ENCODE measurements at regions not wholly inside any gene's neighbourhood (a gene's known extent, or its start where the extent isn't known, plus 50 kb on each side); places are given as distances from the start of the nearest gene placed in this dataset.

GRCh38 chr4:11881947-11882346 lies 453.3 kb upstream of the HS3ST1 start:
- Histone ChIP-seq H3K27ac (no peak overlapping the region), H3K27me3 (no peaks in the 10 kb centered on the region), H3K4me3 (no peak overlapping the region), H3K9me3 (no peaks in the 10 kb centered on the region), H3K4me1 (no peaks in the 10 kb centered on the region), H3K36me3 (no peaks in the 10 kb centered on the region)
- DNase-seq = no peak
- TF ChIP-seq CTCF (IDR thresholded peaks at IDR 0.05) (no peak), EP300 (IDR thresholded peaks at IDR 0.05) (no peak), POLR2AphosphoS5 (IDR thresholded peaks at IDR 0.05) (no peak), POLR2A (IDR thresholded peaks at IDR 0.05) (no peak)
- intact Hi-C loops (cut with DNase I) = no loop called here

GRCh38 chr4:11881364-11881763 lies 452.7 kb upstream of the HS3ST1 start:
- intact Hi-C loops (cut with DNase I) = no loop called here
- no peak overlapping the region for H3K27ac ChIP-seq
- no peaks in the 10 kb centered on the region for H3K27me3 ChIP-seq
- TF ChIP-seq CTCF (IDR thresholded peaks at IDR 0.05) (no peak), EP300 (IDR thresholded peaks at IDR 0.05) (no peak), POLR2AphosphoS5 (IDR thresholded peaks at IDR 0.05) (no peak), POLR2A (IDR thresholded peaks at IDR 0.05) (no peak)
- DNase-seq = no peak
- H3K4me1 ChIP-seq = no peaks in the 10 kb centered on the region
- H3K4me3 ChIP-seq = no peak overlapping the region
- H3K9me3 ChIP-seq = peaks cover 0 to under 1% (median 0%) of the 10 kb centered on the region in 4 donors
- no peaks in the 10 kb centered on the region for H3K36me3 ChIP-seq

- DNase-seq = no peak
- no peaks in the 10 kb centered on the region for H3K4me1 ChIP-seq
- 56 to 66% methylated on average over 3 of the region's 3 CpGs for WGBS, 2 donors
These were observed 449.5 kb upstream of the HS3ST1 start for GRCh38 chr4:11878241-11878640.

GRCh38 chr4:11876104-11876503 lies 447.4 kb upstream of the HS3ST1 start:
- no peaks in the 10 kb centered on the region for H3K4me1 ChIP-seq
- H3K27me3 ChIP-seq = no peaks in the 10 kb centered on the region
- no peak for DNase-seq
- TF ChIP-seq CTCF (IDR thresholded peaks at IDR 0.05) (no peak), EP300 (IDR thresholded peaks at IDR 0.05) (no peak), POLR2A (IDR thresholded peaks at IDR 0.05) (no peak), POLR2AphosphoS5 (IDR thresholded peaks at IDR 0.05) (no peak)
- no peak overlapping the region for H3K4me3 ChIP-seq
- no peak overlapping the region for H3K27ac ChIP-seq
- intact Hi-C loops (cut with DNase I) = no loop called here
- H3K9me3 ChIP-seq = peaks cover 0 to 5% (median 0%) of the 10 kb centered on the region in 4 donors
- H3K36me3 ChIP-seq = no peaks in the 10 kb centered on the region

More at GRCh38 chr4:11878241-11878640, 449.5 kb upstream of the HS3ST1 start:
- intact Hi-C loops (cut with DNase I) = no loop called here
- no peak overlapping the region for H3K4me3 ChIP-seq
- H3K9me3 ChIP-seq = peaks cover 0 to 5% (median 0%) of the 10 kb centered on the region in 4 donors
- H3K27me3 ChIP-seq = no peaks in the 10 kb centered on the region
- TF ChIP-seq CTCF (IDR thresholded peaks at IDR 0.05) (no peak), POLR2A (IDR thresholded peaks at IDR 0.05) (no peak), EP300 (IDR thresholded peaks at IDR 0.05) (no peak), POLR2AphosphoS5 (IDR thresholded peaks at IDR 0.05) (no peak)
- no peak overlapping the region for H3K27ac ChIP-seq
- no peaks in the 10 kb centered on the region for H3K36me3 ChIP-seq

GRCh38 chr4:11869191-11869870 lies 440.6 kb upstream of the HS3ST1 start:
- WGBS, 2 donors = 77 to 78% methylated on average over 6 of the region's 6 CpGs
- Histone ChIP-seq H3K4me1 (no peaks in the 10 kb centered on the region), H3K27ac (no peak overlapping the region), H3K9me3 (no peaks in the 10 kb centered on the region), H3K4me3 (no peak overlapping the region), H3K36me3 (no peaks in the 10 kb centered on the region), H3K27me3 (no peaks in the 10 kb centered on the region)
- TF ChIP-seq POLR2A (IDR thresholded peaks at IDR 0.05) (no peak), CTCF (IDR thresholded peaks at IDR 0.05) (no peak), POLR2AphosphoS5 (IDR thresholded peaks at IDR 0.05) (no peak), EP300 (IDR thresholded peaks at IDR 0.05) (no peak)
- intact Hi-C loops (cut with DNase I) = no loop called here
- no peak for DNase-seq

Data from sigmoid colon (tissue), 6 donors.